GM06990 (cell line): ENCODE measurements at regions not wholly inside any gene's neighbourhood (a gene's known extent, or its start where the extent isn't known, plus 50 kb on each side); places are given as distances from the start of the nearest gene placed in this dataset.

Experiments used
- DNase-seq: peaks from one replicate; pipeline ENCODE4 v3.0.0-alpha.2; 2011; ENCODE audit not compliant: insufficient read length; ENCODE audit errors: extremely low read depth
- H3K27me3 ChIP-seq: replicated peaks from 2 replicates; pipeline ENCODE4 v1.6.0; 2011; ENCODE audit warnings: low read length; ENCODE audit not compliant: control insufficient read depth, insufficient read depth
- H3K36me3 ChIP-seq: 2 replicates; pipeline ENCODE4 v1.5.1; 2011; ENCODE audit warnings: low read length; ENCODE audit not compliant: control insufficient read depth, insufficient read depth
- H3K4me3 ChIP-seq: replicated peaks from 2 replicates; pipeline ENCODE4 v1.5.1; 2011; ENCODE audit warnings: low read depth, mild to moderate bottlenecking, control low read depth, low read length
- TF ChIP-seq, protein P1 (sequence below): IDR thresholded peaks from 2 replicates; pipeline ENCODE4 v1.5.1; 2011; ENCODE audit warnings: low read length, control low read depth, mild to moderate bottlenecking, inconsistent platforms; ENCODE audit not compliant: insufficient read depth, poor library complexity, severe bottlenecking

DNA sequence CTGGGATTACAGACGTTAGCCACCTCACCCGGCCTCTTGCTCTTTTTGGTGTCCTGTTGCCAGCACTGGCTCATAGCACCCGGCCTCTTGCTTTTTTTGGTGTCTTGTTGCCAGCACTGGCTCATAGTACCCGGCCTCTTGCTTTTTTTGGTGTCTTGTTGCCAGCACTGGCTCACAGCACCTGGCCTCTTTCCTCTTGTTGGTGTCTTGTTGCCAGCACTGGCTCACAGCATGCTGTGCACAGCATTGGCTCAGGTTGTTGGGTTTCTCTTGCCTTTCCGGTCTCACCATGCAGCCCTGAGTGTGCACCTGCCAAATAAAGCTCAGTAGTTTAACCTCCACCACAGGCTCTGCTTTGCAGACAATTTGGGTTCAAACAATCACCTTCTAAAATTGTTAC, 208.2 kb downstream of the THBS2 start:
- Histone ChIP-seq H3K27me3 (no peaks in the 10 kb centered on the region), H3K4me3 (no peak overlapping the region), H3K36me3 (no peaks in the 10 kb centered on the region)
- TF ChIP-seq, protein P1, sequence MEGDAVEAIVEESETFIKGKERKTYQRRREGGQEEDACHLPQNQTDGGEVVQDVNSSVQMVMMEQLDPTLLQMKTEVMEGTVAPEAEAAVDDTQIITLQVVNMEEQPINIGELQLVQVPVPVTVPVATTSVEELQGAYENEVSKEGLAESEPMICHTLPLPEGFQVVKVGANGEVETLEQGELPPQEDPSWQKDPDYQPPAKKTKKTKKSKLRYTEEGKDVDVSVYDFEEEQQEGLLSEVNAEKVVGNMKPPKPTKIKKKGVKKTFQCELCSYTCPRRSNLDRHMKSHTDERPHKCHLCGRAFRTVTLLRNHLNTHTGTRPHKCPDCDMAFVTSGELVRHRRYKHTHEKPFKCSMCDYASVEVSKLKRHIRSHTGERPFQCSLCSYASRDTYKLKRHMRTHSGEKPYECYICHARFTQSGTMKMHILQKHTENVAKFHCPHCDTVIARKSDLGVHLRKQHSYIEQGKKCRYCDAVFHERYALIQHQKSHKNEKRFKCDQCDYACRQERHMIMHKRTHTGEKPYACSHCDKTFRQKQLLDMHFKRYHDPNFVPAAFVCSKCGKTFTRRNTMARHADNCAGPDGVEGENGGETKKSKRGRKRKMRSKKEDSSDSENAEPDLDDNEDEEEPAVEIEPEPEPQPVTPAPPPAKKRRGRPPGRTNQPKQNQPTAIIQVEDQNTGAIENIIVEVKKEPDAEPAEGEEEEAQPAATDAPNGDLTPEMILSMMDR: no peak
- no peak for DNase-seq

DNA sequence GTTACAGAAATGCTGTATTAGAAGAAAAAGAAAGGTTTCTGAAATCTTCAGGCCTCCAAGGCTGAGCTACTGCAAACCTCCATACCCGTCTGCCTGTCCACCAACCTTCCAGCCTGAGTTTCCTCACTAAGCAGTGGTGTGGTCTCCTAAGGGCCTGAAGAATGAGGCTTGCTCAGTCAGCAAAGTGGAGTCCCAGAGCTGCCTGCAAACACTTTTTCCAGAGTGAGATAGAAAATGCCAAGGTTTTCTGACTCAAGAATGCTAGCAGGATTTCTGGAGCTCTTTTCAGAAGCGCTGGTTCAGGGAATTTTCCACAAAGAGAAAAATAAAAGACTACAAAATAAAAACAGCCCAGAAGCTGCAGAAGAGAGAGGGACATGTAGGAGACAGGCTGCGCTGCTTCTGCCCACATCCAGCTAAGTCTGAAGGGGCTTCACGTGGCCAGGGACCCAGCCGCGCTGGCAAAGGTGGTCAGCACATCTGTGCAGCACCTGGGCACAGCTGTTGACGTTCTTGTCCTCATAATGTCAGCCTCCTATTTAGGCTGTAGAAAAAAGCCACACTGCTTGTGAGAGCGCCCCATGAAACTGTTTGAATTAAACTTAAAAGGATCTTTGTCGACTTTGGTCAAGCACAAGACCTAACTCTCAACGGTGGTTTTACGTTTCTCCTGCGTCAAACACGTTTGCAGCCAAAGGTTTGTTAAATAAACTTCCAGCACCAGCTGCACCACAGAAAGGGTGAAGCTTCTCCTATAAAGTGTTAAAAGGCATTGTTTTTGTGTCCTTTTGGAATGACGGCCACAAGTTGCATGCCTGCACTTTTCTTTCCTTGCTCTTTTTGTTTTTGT, 209.0 kb downstream of the THBS2 start:
- Histone ChIP-seq H3K4me3 (no peak overlapping the region), H3K36me3 (no peaks in the 10 kb centered on the region), H3K27me3 (no peaks in the 10 kb centered on the region)
- no peak for DNase-seq
- TF ChIP-seq, protein P1: no peak

DNA sequence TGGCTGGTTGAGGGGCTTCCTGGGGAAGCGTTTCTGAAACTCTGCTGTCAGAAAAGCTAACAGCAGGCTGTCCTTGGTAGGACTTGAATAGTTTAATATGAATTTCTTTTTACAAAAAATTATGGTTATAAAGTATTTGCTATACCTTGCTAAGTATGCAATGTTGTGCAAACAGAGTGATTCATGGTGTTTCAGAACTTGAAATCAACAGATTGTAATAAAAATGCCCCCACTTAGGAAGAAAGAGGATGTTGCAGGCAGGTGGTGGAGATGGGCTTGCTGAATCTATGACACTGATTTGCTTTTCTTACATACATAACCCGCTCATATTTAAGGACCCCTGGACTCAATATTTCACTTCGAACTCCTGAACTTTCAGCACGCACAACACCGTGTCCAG, 211.6 kb downstream of the THBS2 start:
- Histone ChIP-seq H3K27me3 (no peaks in the 10 kb centered on the region), H3K36me3 (no peaks in the 10 kb centered on the region), H3K4me3 (no peak overlapping the region)
- DNase-seq: no peak
- TF ChIP-seq, protein P1: no peak

DNA sequence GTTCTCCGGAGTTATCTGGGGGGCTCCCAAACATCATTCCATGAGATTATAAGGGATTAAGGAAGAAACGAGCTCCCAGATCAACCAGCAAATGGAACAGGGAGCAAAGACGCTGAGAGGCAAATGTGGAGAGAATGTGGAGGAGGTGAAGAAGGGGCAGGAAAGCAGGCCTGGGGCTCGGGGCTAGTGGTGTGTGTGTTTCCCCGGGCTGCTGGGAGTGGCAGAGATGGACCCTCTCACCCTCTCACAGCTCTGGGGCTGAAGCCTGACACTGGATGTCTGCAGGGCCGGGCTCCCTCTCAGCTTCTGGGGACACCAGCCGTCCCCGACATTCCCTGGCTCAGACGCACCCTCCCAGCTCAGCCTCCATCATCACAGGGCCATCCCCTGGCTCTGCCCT, 212.6 kb downstream of the THBS2 start:
- no peak for DNase-seq
- H3K27me3 ChIP-seq: no peaks in the 10 kb centered on the region
- H3K36me3 ChIP-seq: no peaks in the 10 kb centered on the region
- TF ChIP-seq, protein P1: no peak
- H3K4me3 ChIP-seq: no peak overlapping the region

GRCh38 chr6:169038691-169039090, 215.0 kb downstream of the THBS2 start:
- no peak for DNase-seq
- Histone ChIP-seq H3K36me3 (no peaks in the 10 kb centered on the region), H3K4me3 (no peak overlapping the region), H3K27me3 (no peaks in the 10 kb centered on the region)
- TF ChIP-seq, protein P1: no peak
